Fibroblast of lung (primary cell): ENCODE measurements at regions not wholly inside any gene's neighbourhood (a gene's known extent, or its start where the extent isn't known, plus 50 kb on each side); places are given as distances from the start of the nearest gene placed in this dataset.

Experiments
- CTCF ChIP-seq, 2 donors: IDR thresholded peaks in 1 of 2; conservative IDR thresholded peaks in 1 of 2; 1 replicate in 1 of 2; 2 replicates in 1 of 2; pipeline ENCODE4 v1.5.1; 2011 to 2012; ENCODE audit warnings: low read length in 2 of 2, control low read depth in 1 of 2, inconsistent platforms in 1 of 2, low read depth in 1 of 2, mild to moderate bottlenecking in 1 of 2
- EZH2 ChIP-seq: IDR thresholded peaks from 2 replicates; pipeline ENCODE4 v1.5.1; 2012; ENCODE audit warnings: low read length, control low read depth, mild to moderate bottlenecking; ENCODE audit errors: missing control alignments

GRCh38 chr1:197843401-197843800 lies 59.0 kb upstream of the C1orf53 start:
- TF ChIP-seq CTCF (conservative IDR thresholded peaks at IDR 0.05 in 1 of 2, IDR thresholded peaks at IDR 0.05 in 1 of 2; ENCODE audit: low read depth in 1 of 2, low read length in 2 of 2) (no peak), EZH2 (no peak)
